ENCODE measurements at regions not wholly inside any gene's neighbourhood (a gene's known extent, or its start where the extent isn't known, plus 50 kb on each side); places are given as distances from the start of the nearest gene placed in this dataset.

DNA sequence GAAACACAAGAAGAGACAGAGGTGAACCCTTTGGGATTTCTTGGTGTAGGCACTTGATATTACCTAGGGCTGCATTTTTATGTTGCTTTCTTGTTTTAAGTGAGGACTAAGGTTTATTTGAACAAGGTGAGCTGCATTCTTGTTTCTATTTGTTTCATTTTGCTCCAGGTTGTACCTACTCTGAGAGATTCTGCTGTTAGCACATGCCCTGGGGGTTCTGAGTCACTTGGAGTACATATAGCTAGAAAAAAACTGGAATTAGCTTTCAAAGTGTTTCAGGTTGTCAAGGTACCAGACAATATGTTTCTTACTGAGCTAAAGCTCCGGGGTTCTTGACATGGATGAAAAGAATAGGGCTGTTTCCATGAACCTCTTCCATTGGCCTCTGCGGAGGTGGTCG is 299.4 kb downstream of the ICE1 start:
- TF ChIP-seq CTCF (IDR thresholded peaks at IDR 0.05) (no peak), EP300 (IDR thresholded peaks at IDR 0.05) (no peak), POLR2A (IDR thresholded peaks at IDR 0.05) (no peak)
- H3K36me3 ChIP-seq = no peaks in the 10 kb centered on the region
- no peak overlapping the region for H3K27ac ChIP-seq
- no peak overlapping the region for H3K4me3 ChIP-seq
- 63 to 83% methylated on average over 3 of the region's 3 CpGs for WGBS, 2 donors
- no peaks in the 10 kb centered on the region for H3K9me3 ChIP-seq
- no peak for DNase-seq (ENCODE audit: low spot score in 2 of 2)
- no peaks in the 10 kb centered on the region for H3K4me1 ChIP-seq
- H3K27me3 ChIP-seq = no peaks in the 10 kb centered on the region

DNA sequence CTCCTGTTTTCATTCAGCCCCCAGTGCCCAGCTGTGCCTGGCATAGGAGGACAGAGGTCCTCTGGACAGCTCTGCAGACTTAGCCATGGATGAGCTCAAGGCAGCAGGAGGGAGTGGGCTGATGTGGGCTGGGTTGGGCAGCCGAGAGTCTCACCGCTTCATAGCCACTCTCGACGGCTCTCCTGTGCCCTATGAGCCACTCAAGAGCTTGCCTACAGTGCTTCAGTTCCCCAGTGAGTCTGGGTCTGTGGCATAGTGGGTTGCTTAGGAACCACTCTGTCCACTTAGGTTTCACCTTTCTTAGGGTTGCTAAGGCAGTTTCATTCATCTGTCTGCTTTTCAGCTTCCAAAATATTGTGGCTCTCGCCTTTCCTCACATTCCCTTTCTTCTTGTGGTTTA is 296.8 kb downstream of the ICE1 start:
- 66 to 71% methylated on average over 5 of the region's 5 CpGs for WGBS, 2 donors
- no peaks in the 10 kb centered on the region for H3K36me3 ChIP-seq
- no peak overlapping the region for H3K27ac ChIP-seq
- no peak overlapping the region for H3K4me3 ChIP-seq
- H3K4me1 ChIP-seq = no peaks in the 10 kb centered on the region
- TF ChIP-seq CTCF (IDR thresholded peaks at IDR 0.05) = no peak
- TF ChIP-seq POLR2A (IDR thresholded peaks at IDR 0.05) = no peak
- no peak for DNase-seq (ENCODE audit: low spot score in 2 of 2)
- no peaks in the 10 kb centered on the region for H3K27me3 ChIP-seq
- H3K9me3 ChIP-seq = no peaks in the 10 kb centered on the region

GRCh38 chr5:5716665-5717064 is 294.2 kb downstream of the ICE1 start:
- H3K36me3 ChIP-seq = no peaks in the 10 kb centered on the region
- WGBS, 2 donors = 53 to 59% methylated on average over 5 of the region's 5 CpGs

DNA sequence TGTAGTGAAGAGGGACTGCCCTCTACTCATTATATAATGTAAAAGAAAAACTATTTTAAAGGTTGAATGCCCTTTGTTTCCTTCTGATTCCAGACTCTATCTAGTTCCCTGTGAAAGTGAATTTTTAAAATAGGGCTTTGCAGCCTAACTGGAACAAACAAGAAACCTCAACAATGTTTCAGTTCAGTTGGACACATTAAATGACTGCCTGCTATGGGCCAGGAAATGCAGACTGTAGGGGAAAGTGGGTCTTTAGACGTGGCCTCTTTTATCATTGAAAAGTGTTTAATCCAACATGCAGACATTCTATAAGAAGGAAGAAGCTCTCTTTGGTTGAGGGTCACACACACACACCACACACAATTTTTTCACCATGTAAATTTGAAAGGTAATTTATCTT is 289.1 kb downstream of the ICE1 start:
- Histone ChIP-seq H3K27me3 (no peaks in the 10 kb centered on the region), H3K27ac (no peak overlapping the region), H3K9me3 (peaks cover 0 to 5% (median 0%) of the 10 kb centered on the region in 4 donors), H3K4me3 (no peak overlapping the region), H3K36me3 (no peaks in the 10 kb centered on the region), H3K4me1 (peaks cover 0 to 10% (median 0%) of the 10 kb centered on the region in 4 donors)
- no peak for TF ChIP-seq EP300 (IDR thresholded peaks at IDR 0.05)
- no peak for TF ChIP-seq POLR2A (IDR thresholded peaks at IDR 0.05)
- no peak for TF ChIP-seq CTCF (IDR thresholded peaks at IDR 0.05)
- no peak for DNase-seq (ENCODE audit: low spot score in 2 of 2)
- WGBS, 2 donors = 45 to 54% methylated on average over 1 of the region's 1 CpG

More at GRCh38 chr5:5716665-5717064, 294.2 kb downstream of the ICE1 start:
- no peak overlapping the region for H3K27ac ChIP-seq
- DNase-seq (ENCODE audit: low spot score in 2 of 2) = no peak
- H3K9me3 ChIP-seq = no peaks in the 10 kb centered on the region
- H3K4me3 ChIP-seq = no peak overlapping the region
- H3K27me3 ChIP-seq = no peaks in the 10 kb centered on the region
- TF ChIP-seq POLR2A (IDR thresholded peaks at IDR 0.05) (no peak), EP300 (IDR thresholded peaks at IDR 0.05) (no peak), CTCF (IDR thresholded peaks at IDR 0.05) (no peak)
- no peaks in the 10 kb centered on the region for H3K4me1 ChIP-seq

DNA sequence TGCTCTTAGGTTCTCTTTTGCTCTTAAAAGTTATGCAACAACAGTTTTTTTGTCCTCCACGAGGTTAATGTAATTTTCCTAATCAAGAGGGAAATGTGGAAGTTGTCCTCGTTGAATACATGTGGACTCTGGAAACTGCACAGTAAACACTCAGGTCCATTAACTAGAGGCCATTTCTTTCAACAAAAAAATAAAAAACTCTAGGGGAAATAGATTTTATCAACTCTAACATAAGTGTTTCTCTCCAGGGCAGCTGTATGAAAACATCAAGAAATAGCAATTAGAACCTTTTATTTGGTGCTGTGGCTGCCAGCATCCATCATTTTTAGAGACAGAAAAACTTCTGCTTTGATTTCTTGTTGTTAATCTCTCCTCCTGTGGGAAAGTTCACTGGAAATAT is 288.6 kb downstream of the ICE1 start:
- Histone ChIP-seq H3K4me1 (peaks cover 0 to 10% (median 0%) of the 10 kb centered on the region in 4 donors), H3K27me3 (no peaks in the 10 kb centered on the region), H3K9me3 (peaks cover 0 to 5% (median 0%) of the 10 kb centered on the region in 4 donors), H3K27ac (no peak overlapping the region), H3K36me3 (no peaks in the 10 kb centered on the region), H3K4me3 (no peak overlapping the region)
- no peak for TF ChIP-seq CTCF (IDR thresholded peaks at IDR 0.05)
- TF ChIP-seq POLR2A (IDR thresholded peaks at IDR 0.05) = no peak
- TF ChIP-seq EP300 (IDR thresholded peaks at IDR 0.05) = no peak
- 3% methylated on average over 2 of the region's 2 CpGs for WGBS, 2 donors
- no peak for DNase-seq (ENCODE audit: low spot score in 2 of 2)
